ENCODE measurements at regions not wholly inside any gene's neighbourhood (a gene's known extent, or its start where the extent isn't known, plus 50 kb on each side); places are given as distances from the start of the nearest gene placed in this dataset.

GRCh38 chr12:108462686-108463085 lies 52.4 kb upstream of the FICD start:
- no peak for DNase-seq (ENCODE audit: low read depth)

GRCh38 chr12:108461058-108461660 lies 53.9 kb upstream of the FICD start:
- DNase-seq (ENCODE audit: low read depth) = no peak

DNA sequence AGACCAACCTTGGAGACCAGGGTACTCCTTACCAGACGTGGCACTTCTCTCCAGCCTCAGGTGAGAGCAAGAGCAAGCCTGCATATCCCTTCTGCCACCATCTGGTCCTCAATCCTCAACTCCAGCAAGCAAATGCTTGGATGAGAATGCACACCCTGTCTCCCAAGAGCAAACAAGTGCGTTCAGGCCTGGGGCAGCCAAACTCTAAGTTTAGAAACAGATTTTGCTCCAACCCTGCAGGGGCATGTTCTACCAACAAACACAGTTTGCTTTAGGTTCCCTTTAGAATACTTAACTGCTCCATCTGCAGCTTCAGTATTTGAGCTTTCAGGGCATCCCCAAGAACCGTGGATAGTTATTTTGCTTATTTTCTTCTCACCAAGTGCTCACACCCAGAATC lies 55.9 kb upstream of the FICD start:
- DNase-seq (ENCODE audit: low read depth) = no peak

DNA sequence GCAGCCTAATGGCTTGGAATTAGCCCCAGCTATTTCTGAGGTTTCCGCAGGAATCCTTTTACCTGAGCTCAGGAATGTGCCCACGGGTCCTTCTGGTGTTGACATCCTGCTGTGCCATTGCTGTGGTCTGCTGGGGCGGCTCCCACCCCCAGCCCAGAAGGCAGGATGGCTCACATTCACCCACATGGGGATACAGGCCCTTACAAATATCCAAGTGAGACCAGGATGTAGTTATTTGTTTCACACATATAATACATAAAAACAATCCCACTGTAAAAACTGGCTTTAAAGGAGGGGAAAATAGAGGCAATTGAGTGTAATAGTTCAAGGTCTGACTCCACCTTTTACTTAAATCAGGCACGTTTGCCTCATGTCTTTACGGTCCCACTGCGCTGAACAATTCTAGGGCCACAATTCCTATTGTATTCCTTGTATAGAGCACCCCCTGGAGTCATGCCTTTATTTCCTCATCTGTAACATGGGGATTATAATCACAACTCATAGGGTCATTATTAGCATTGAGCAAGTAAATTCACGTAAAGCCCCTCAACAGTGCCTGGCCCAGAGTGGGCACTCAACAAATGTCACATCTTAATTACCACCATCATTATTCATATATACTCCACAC lies 57.2 kb upstream of the FICD start:
- DNase-seq (ENCODE audit: low read depth) = peak; percentile 6

DNA sequence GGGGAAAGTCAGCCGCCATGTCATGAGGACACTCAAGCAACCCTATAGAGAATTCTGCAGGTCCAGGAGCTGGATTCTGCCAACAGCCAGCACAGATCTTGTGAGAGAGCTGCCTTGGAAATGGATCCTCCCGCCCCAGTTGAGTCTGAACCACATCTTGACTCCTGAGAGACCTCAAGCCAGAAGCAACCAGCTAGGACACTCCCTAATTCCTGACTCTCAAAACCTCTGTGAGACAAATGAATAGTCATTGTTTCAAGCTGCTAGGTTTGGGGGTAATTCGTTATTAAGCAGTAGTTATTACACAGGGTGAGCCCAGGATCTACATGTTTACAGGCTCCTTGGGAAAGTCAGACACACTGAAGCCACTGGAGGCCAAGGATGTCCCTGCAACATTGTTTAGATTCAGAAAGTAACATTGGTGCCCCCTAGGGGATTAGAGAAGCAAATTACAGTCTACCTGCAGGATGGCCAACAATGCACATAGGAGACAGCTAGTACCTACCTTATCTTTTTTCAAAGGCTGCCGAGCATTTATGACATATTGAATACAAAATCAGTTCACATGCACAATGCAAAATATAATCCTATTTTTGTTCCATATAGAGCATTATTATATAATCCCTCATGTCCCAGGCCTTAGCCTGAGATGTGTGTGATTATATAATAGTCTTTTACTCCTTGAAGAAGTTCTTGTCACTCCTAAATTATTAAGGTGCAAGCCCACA lies 57.9 kb upstream of the FICD start:
- peak; percentile 78 for DNase-seq (ENCODE audit: low read depth)

DNA sequence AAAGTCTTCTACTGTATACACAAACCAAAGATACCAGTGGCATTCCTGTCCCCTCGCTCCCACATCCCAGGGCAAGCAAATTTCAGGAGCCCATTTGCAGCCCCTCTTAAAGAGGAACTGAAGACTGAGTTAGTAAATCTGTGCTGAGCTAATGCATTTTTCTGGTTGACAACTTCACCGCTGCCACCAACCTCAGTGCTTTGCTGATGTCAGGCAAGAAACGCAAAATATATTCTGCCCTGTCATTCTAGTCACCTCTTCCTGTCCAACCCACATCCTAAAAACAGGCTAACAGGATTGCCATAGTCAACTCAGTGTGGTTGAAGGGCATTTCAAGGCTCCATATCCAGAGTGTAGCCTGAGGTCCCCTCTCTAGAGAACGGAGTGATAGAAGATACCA lies 59.4 kb upstream of the FICD start:
- DNase-seq (ENCODE audit: low read depth) = no peak

- no peak for DNase-seq (ENCODE audit: low read depth)
These were observed 60.4 kb upstream of the FICD start for GRCh38 chr12:108454539-108455139.

DNA sequence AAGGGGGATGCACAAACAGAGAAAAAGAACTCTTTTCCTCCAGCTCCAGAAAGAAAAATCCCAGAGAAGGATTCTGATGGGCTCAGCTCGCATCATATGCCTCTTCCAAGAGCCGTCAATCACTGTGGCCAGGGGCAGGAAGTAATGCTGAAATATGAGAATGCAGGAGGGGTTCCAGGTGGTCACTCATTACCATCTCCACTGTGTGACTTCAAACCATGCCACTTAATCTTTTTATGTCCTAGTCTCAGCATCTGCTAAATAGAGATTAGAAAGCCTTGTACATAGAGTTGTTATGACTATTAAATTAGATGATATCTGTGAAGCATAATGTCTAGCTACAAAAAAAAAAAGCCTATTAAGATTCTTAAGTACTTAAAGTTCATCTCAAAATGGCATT lies 65.6 kb upstream of the FICD start:
- no peak for DNase-seq (ENCODE audit: low read depth)

- no peak for DNase-seq (ENCODE audit: low read depth)
These were observed 66.8 kb upstream of the FICD start for GRCh38 chr12:108448246-108448645.

DNA sequence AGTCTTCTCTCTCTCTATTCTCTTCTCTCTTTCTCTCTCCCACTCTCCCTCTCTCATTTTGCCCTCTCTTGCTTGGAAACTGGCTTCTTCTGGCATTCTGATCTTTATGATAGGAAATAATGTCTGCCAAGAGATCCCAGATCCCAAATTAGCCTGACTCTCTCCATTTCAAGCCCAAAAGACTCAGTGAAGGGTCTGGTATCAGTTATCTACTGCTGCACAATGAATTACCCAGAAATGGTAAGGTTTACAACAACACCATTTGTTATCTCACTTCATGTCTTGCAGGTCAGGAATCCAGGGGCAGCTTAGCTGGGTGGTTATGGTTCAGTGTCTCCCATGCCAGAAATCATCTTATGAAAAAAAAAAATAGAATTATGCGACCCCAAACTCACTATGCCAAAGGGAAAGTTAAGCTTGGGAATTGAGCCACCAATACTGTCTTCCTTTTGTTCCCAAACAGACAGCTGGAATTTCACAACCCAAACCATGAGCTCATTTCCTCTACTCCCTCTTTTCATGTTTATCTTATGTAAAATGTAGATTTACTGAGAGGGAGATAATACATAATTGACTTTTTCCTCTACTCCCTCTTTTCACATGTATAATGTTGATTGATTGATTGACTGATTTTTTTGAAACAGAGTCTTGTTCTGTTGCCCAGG lies 67.8 kb upstream of the FICD start:
- peak; percentile 14 for DNase-seq (ENCODE audit: low read depth)

DNA sequence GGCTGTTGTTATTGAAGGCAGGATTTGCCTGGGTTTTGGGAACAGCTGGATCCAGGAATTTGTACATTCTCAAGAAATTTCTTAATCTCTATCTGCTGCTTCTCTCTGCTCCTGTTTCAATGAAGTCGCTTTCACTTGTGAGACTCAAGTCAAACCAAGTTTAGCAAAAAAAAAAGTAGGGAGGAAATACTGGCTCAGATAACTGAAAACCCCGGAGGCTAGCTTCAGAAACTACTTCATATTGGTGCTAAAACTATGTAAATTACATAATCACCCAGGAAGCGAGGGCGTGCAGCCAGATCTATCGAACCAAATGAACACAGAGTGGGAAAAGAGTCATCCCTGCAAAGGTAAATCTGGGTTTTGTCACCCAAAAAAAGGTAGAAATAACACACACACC lies 68.3 kb upstream of the FICD start:
- peak; percentile 49 for DNase-seq (ENCODE audit: low read depth)

- no peak for DNase-seq (ENCODE audit: low read depth)
These were observed 72.2 kb upstream of the FICD start for GRCh38 chr12:108442910-108443309.

DNA sequence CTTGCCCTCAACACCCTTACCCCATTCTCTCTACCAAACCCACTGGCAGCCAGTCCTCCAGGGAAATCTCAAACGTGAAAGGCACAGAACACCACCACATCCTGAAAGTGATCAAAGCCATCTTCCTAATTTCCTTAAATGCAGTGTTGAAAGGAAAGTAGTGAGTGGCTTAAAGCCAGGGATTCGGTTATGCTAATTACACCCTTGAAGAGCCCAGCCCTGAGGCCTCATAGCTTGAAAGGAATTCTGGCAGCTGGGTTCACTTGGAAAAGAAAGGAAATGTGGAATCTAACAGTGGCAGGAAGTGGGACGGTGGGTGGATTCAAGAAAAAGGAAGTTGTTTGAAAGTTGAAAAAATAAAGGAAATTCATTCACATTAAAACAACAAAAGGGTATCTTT lies 73.0 kb upstream of the FICD start:
- DNase-seq (ENCODE audit: low read depth) = peak; percentile 38

- DNase-seq (ENCODE audit: low read depth) = no peak
These were observed 73.5 kb upstream of the FICD start for GRCh38 chr12:108441549-108441948.

- no peak for DNase-seq (ENCODE audit: low read depth)
These were observed 74.3 kb upstream of the FICD start for GRCh38 chr12:108440736-108441135.

- DNase-seq (ENCODE audit: low read depth) = no peak
These were observed 76.4 kb upstream of the FICD start for GRCh38 chr12:108438667-108439066.

DNA sequence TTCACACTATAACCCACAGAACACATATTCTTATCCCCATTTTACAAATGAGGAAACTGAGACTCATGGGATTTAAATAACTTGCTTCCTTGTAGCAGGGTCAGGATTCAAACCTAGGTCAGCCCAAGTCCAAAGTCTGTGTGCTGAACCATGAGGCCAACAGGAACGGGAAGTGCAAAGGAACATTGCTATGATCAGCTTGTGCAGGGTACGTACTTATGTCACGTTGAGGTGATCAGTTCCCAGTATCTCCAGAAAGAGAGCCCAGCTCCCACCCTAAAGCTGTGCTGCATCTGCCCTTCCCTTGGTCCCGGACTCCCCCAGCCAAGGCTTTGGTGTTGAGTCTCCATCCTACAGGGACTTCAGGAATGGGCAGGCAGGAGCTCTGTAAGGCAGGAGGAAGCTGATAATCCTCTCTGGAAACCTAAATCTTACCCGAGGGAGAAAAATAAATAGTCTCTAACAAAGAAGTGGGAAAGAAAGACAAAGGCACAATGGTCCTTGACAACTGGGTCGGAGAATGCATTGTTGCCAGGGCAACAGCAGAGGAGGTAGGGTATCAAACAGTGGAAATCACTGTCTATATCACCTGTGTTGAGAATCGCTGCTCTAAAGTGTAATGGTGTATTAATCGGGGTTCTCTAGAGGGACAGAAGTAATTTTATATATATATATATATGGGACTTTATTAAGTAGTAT lies 82.5 kb upstream of the FICD start:
- no peak for DNase-seq (ENCODE audit: low read depth)

GRCh38 chr12:108430926-108431325 lies 84.2 kb upstream of the FICD start:
- DNase-seq (ENCODE audit: low read depth) = no peak

GRCh38 chr12:108430245-108430644 lies 84.8 kb upstream of the FICD start:
- DNase-seq (ENCODE audit: low read depth) = peak; percentile 33

DNA sequence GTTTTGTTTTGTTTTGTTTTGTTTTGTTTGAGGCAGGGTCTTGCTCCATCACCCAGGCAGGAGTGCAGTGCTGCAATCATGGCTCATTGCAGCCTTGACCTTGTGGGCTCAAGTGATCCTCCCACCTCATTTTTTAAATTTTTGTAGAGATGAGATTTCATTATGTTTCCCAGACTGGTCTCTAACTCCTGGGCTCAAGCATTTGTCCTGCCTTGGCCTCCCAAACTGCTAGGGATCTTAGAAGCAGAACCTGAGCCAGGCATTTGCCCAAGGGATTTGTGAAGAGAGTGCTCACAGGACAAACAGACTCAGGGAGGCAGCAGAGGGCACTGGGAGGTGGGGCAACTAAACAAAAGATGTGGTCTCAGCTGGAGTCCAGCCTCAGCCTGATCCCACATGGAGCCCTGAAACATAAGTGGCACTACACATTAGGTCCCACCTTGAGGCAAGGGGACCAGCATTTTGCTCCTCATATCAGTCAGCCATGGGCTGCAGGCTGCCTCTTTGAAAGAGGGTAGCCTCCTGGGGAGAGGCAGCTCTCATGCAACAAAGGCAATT lies 86.2 kb upstream of the CMKLR1 start:
- peak; percentile 38 for DNase-seq (ENCODE audit: low read depth)

- no peak for DNase-seq (ENCODE audit: low read depth)
These were observed 85.7 kb upstream of the CMKLR1 start for GRCh38 chr12:108424816-108425215.
